Activated T-helper 17 cell treated with anti-CD3 and anti-CD28 coated beads, Interleukin-2, amount 50 U/mL, for 72 hours (primary cell): ENCODE measurements at regions not wholly inside any gene's neighbourhood (a gene's known extent, or its start where the extent isn't known, plus 50 kb on each side); places are given as distances from the start of the nearest gene placed in this dataset.

Experiments
- ATAC-seq: fragments of 150-1000 bp; cut with Tn5 transposase; replicated peaks from 2 replicates; pipeline ENCODE4 v1.10.0; 2021; ENCODE audit warnings: mild to moderate bottlenecking, moderate library complexity
- H3K27ac Mint-ChIP-seq: one replicate; pipeline ENCODE4 v1.8.0; 2022; ENCODE audit warnings: mixed read lengths
- H3K27me3 Mint-ChIP-seq: one replicate; pipeline ENCODE4 v1.8.0; 2022; ENCODE audit warnings: mixed read lengths
- H3K36me3 Mint-ChIP-seq: one replicate; pipeline ENCODE4 v1.8.0; 2022; ENCODE audit warnings: low read depth, mild to moderate bottlenecking, mixed read lengths
- H3K4me1 Mint-ChIP-seq: one replicate; pipeline ENCODE4 v1.8.0; 2022; ENCODE audit warnings: mixed read lengths
- H3K4me3 Mint-ChIP-seq: one replicate; pipeline ENCODE4 v1.8.0; 2022; ENCODE audit warnings: mild to moderate bottlenecking, mixed read lengths
- H3K9me3 Mint-ChIP-seq: one replicate; pipeline ENCODE4 v1.8.0; 2022; ENCODE audit warnings: mixed read lengths

DNA sequence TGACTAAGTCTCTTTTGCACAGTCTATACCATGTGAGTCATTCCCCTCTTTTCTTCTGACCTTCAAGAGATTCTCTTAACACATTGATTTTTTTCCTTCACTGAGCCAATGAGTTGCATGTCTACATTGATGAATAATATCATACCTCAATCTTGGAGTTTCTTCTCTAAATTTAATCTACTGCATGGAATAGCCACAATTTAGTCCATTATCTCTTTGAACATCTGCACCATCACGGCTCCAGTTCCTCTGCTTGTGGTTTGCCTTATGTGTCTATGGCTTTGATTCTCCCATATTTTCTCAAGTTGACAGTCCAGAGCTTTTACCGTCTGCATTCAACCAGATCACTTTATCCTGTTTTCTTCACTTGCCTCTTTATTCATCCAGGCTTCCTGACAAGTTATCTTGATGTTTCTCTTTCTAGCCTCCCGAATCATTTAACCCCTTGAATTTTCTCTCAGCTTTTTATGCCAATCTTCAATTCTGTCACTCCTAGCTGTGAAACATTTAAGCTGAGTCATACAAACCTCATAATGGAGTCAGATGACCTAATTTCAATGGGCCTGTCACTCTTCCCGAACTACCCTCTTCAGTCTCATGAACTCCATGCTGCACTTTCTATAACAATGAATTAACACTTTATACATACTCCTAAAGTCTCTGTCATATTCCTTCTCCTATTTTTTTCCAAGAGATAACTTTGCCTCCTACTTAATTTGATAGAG is 222.3 kb downstream of the CPE start:
- Mint-ChIP-seq H3K27me3 (no peaks in the 10 kb centered on the region), H3K36me3 (no peaks in the 10 kb centered on the region), H3K9me3 (no peaks in the 10 kb centered on the region), H3K4me1 (no peaks in the 10 kb centered on the region), H3K27ac (no peak overlapping the region), H3K4me3 (no peak overlapping the region)
- peak; percentile 44 for ATAC-seq

DNA sequence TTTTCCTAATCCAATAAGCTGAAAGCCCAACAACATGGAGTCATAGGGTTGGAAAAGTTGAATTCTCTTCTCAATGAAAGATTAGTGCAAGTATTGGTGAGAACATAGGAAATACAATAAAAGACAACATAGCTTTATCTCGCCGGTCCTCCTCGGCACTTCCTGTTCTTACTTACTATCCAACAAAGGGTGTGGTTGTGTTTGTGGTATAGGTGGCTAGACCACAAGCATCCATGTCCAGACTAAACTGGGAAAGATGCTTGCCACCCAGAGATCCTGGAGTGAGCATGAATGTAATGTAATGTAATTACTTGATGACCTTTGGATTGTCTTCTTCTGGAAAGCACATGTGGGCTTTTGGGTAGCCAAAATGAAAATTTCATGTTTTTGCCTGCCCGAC is 223.8 kb downstream of the CPE start:
- no peak overlapping the region for H3K27ac Mint-ChIP-seq
- no peak for ATAC-seq

DNA sequence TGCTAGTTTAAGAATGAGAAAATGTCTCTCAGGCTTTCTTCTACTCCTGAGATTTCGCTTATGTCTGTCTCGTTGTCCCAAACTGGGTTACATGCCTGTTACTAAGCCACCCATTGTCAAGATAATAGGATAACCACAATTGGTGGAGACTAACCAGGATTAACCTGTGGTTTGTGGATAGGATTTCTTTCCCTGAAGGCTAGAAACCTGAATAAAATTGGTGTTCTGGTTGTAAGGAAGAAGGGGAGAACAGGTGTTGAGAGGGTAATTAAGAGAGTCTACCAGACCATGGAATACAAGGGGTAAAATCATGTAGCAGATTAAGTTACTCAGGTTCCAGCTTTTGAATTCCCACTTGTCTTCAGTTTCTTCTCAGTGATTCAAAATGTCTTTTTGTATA is 225.4 kb downstream of the CPE start:
- Mint-ChIP-seq H3K4me3 (no peak overlapping the region), H3K27me3 (no peaks in the 10 kb centered on the region), H3K4me1 (no peaks in the 10 kb centered on the region), H3K9me3 (no peaks in the 10 kb centered on the region), H3K36me3 (no peaks in the 10 kb centered on the region), H3K27ac (no peak overlapping the region)
- ATAC-seq, result no peak

More for the DNA sequence above, 223.8 kb downstream of the CPE start:
- Mint-ChIP-seq H3K36me3 (no peaks in the 10 kb centered on the region), H3K4me3 (no peak overlapping the region), H3K4me1 (no peaks in the 10 kb centered on the region), H3K27me3 (no peaks in the 10 kb centered on the region), H3K9me3 (no peaks in the 10 kb centered on the region)

DNA sequence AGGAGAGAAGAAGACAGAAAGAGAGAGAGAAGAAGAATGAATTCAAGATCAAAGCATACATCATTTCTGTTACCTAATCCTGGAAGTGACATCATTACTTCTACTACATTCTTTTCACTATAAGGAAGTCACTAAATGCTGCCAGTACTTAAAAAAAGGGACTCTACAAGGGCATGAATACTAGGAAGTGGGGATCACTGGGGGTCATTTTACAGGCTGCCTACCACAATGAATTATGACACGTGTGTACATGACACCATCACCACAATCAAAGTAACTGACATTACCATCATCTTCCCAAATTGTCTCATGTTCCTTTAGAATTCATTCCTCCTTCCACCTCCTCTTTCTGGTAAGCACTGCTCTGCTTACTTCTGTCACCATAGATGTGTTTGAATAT is 227.0 kb downstream of the CPE start:
- Mint-ChIP-seq H3K4me3 (no peak overlapping the region), H3K9me3 (no peaks in the 10 kb centered on the region), H3K27ac (no peak overlapping the region), H3K36me3 (no peaks in the 10 kb centered on the region), H3K27me3 (no peaks in the 10 kb centered on the region), H3K4me1 (no peaks in the 10 kb centered on the region)
- no peak for ATAC-seq

DNA sequence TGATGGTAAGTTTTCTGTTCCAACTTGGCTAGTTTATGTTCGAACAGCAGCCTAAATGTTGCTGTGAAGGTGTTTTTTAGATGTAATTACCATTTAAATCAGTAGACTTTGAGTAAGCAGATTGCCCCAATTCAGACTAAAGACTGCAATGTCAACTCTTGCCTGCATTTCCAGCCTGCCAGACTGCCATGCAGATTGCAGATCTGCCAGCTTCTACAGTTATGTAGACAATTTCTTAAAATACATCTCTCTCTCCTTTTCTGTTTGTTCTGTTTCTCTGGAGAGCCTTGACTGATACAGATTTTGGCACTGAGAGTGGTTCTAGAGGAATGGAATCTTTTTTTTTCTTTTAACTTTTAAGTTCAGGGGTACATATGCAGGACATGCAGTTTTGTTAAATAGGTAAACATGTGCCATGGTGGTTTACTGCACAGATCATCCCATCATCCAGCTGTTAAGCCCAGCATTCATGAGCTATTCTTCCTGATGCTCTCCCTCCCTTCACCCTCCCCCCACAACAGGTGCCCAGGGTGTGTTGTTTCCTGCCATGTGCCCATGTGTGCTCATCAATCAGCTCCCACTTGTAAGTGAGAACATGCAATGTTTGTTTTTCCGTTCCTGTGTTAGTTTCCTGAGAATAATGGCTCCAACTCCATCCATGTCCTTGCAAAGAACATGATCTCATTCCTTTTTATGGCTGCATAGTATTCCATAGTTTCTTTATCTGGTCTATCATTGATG is 227.8 kb downstream of the CPE start:
- ATAC-seq, result no peak
- no peaks in the 10 kb centered on the region for H3K9me3 Mint-ChIP-seq
- H3K4me3 Mint-ChIP-seq, result no peak overlapping the region
- H3K36me3 Mint-ChIP-seq, result no peaks in the 10 kb centered on the region
- H3K27ac Mint-ChIP-seq, result no peak overlapping the region
- no peaks in the 10 kb centered on the region for H3K27me3 Mint-ChIP-seq
- no peaks in the 10 kb centered on the region for H3K4me1 Mint-ChIP-seq

DNA sequence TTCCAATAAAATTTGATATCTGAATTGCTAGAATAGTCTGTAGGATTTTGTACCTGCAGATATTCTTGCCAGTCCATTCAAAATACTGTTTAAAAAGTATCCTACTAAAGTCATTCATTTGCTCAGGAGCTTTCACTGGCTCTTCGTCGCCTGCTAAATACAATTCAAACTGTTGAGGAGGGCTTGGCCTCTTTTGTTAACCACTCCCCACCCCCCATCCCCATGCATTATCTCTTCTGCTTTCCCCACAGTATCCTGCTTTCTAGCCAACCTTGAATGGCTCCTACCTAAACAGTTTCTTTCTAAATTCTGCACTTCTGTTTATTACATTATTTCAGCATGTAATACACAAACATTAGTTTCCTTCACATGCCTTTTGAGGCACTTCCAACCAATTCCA is 230.8 kb downstream of the CPE start:
- Mint-ChIP-seq H3K27me3 (no peaks in the 10 kb centered on the region), H3K4me3 (no peak overlapping the region)

DNA sequence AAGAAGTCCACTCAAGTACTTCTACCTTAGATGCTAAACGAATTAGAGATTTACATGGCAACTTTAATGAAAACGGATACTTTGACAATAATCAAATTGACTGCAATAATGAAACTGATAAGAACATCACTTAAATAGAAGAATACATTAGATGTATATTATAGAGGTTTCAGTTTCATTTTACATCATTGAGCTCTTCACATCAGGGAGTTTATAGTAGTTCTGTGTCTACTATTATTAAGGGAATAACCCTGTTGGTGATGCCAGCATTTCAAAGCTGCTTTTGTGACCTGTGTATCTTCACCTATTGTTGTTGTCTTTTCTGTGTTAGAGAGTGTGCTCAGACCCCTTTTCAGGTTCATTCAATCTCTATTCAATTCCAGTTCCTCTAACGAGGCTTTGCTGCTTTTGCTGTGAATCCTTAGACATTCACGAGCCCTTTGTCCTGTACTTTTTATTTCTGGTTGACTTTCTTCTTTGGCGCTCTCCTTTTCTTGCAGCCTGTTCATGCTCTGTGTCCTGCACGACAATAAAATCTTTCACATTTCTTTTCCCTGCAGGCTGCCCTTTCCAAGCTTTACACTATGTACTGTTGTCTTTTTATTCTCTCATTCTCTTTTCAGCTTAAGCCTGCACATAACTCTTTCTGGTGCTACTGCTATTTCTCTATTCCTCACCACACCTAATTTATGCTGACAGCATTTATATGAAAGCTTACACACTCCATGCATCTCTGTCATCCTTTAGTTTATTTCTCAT is 232.1 kb downstream of the CPE start:
- Mint-ChIP-seq H3K36me3 (no peaks in the 10 kb centered on the region), H3K27me3 (no peaks in the 10 kb centered on the region), H3K4me3 (no peak overlapping the region), H3K4me1 (no peaks in the 10 kb centered on the region), H3K9me3 (no peaks in the 10 kb centered on the region), H3K27ac (no peak overlapping the region)
- ATAC-seq, result no peak

More for the DNA sequence above, 230.8 kb downstream of the CPE start:
- no peaks in the 10 kb centered on the region for H3K36me3 Mint-ChIP-seq
- H3K9me3 Mint-ChIP-seq, result no peaks in the 10 kb centered on the region
- H3K27ac Mint-ChIP-seq, result no peak overlapping the region
- H3K4me1 Mint-ChIP-seq, result no peaks in the 10 kb centered on the region
- no peak for ATAC-seq

DNA sequence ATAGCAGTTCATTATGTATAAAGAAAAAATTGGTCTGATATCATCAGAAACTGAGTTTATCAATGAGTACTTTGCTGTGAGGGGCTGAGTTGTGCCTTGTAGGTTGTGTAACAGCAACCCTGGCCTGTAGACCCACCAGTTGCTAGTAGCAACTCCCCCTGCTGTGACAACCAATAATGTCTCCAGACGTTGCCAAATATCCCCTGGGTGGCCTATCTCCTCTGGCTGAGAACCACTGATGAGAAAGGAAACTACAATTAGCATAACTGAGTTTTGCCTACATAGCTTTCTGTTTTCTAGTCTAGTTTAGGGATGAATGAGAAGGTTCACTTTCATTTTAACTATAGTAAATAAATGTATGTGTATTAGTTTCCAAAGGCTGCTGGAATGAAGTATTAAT is 234.1 kb downstream of the CPE start:
- H3K27ac Mint-ChIP-seq, result no peak overlapping the region
- ATAC-seq, result peak; percentile 67
- H3K9me3 Mint-ChIP-seq, result peaks cover 6% of the 10 kb centered on the region
- H3K4me1 Mint-ChIP-seq, result no peaks in the 10 kb centered on the region
- no peak overlapping the region for H3K4me3 Mint-ChIP-seq
- H3K27me3 Mint-ChIP-seq, result no peaks in the 10 kb centered on the region
- H3K36me3 Mint-ChIP-seq, result no peaks in the 10 kb centered on the region

DNA sequence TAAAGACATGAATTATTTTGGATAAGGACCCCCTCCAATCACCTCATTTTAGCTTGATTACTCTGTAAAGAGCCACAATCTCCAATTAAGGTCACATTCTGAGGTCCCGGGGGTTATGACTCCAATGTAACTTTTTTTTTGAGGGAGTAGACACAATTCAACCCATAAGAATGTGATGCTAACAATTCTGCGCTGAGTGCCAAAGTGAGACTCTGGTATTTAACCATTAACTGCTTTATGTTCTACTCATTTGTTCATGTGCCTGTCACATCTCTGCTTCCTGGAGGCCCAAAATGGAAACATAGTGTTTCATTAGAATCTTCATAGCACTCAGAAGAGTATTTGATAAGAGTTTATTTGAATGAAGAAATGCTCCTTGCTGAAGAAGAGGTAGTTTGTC is 234.8 kb downstream of the CPE start:
- Mint-ChIP-seq H3K9me3 (peaks cover 12% of the 10 kb centered on the region), H3K4me3 (no peak overlapping the region), H3K36me3 (no peaks in the 10 kb centered on the region), H3K27me3 (no peaks in the 10 kb centered on the region), H3K27ac (no peak overlapping the region), H3K4me1 (no peaks in the 10 kb centered on the region)
- ATAC-seq, result no peak

DNA sequence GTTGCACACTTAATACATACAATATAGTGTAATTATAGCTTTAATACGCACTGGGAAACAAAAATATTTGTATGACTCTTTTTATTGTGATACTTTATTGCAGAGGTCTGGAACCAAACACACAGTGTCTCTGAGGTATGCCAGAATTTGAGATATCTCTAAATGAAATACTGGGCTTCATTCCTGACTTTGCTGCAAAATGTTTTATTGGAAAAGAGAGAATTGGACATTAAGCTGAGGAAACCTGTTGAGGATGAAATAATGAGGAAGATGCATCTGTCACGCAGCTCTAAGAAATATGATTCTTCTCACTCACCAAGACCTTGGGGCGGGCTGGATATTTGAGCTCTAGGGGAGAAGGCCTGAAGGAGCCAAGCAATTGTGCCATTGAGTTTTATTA is 242.1 kb downstream of the CPE start:
- H3K27ac Mint-ChIP-seq, result no peak overlapping the region
- H3K36me3 Mint-ChIP-seq, result no peaks in the 10 kb centered on the region
- H3K9me3 Mint-ChIP-seq, result peaks cover 12% of the 10 kb centered on the region
- ATAC-seq, result no peak
- H3K4me3 Mint-ChIP-seq, result no peak overlapping the region
- no peaks in the 10 kb centered on the region for H3K4me1 Mint-ChIP-seq
- no peaks in the 10 kb centered on the region for H3K27me3 Mint-ChIP-seq

DNA sequence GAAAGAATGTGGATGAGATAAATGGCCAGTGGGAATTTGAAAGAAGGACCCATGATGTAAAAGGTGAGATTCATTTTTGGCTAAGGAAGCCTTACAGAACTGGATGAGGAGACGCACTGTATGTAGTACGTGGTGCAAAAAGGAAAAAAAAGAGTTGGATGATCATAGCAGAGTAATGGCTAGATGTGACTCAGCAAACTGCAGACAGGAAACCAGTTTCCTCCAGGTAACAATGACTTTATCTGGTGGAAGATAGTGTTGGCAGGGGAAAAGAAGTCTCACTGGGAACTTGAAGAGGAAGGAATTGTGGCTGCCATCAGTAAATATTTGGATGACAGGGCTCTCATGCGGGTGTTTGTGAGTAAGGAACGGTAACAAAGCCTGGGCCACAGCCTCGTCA is 243.2 kb downstream of the CPE start:
- Mint-ChIP-seq H3K27ac (no peak overlapping the region), H3K4me1 (no peaks in the 10 kb centered on the region), H3K36me3 (no peaks in the 10 kb centered on the region), H3K4me3 (no peak overlapping the region), H3K27me3 (no peaks in the 10 kb centered on the region), H3K9me3 (peaks cover 15% of the 10 kb centered on the region)
- no peak for ATAC-seq

DNA sequence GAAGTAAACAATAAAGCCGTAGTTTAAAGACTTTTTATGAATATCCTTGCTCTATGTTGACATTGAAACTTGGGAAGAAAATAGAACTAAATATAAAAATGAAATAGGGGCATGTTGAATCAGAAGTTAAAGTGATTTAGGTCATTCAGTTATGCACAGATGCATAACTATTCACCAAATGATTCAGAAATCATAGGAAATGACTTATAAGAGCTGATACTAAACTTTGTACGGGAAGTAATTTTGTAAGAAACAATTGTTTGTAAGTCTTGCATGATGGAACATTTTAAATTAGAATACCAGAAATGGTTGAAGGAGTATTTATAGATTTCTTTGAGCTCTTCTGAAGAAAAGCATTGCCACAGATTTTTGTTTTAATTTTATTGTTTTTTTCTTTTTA is 246.5 kb downstream of the CPE start:
- Mint-ChIP-seq H3K9me3 (peaks cover 4% of the 10 kb centered on the region), H3K36me3 (no peaks in the 10 kb centered on the region), H3K27me3 (no peaks in the 10 kb centered on the region), H3K4me1 (no peaks in the 10 kb centered on the region), H3K4me3 (no peak overlapping the region), H3K27ac (no peak overlapping the region)
- ATAC-seq, result no peak

DNA sequence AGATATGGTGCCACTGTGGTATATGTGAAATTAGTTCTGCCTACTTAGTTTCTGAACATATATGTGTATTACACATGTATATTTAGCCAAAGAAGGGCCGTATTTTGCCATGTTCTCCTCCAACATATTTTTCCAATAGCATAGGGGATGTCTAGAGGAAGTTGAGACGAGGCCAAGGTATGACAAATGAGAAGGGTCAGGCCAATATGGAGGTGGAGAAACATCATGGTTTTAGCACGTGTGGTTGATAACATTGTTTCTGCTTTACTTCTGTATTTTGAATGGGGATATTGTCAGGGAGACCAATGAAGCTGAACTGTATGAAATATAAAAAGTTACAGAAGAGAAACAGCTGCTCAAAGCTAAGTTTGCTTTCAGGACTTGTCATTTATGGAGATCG is 246.7 kb upstream of the TLL1 start:
- H3K9me3 Mint-ChIP-seq, result peaks cover 4% of the 10 kb centered on the region
- H3K27me3 Mint-ChIP-seq, result peaks cover 3% of the 10 kb centered on the region
- H3K36me3 Mint-ChIP-seq, result no peaks in the 10 kb centered on the region

DNA sequence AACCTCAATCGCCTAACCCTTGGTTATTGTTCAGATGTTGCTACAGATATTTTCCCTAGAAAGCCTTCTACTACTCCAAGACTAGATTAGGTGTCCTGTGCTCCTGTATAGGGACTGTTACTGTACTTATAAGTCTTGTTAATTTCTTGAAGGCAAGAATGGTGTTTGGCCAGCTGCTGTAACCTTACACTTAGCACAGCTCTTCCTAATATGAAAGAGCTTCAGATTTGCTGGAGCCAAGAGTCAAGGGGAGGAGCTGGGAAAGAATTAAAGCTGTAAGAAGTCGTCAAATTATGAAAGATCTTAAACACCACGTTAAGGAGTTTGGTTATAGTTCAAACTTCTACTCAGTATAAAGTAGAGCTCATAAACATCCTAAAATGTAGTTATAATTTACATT is 245.9 kb upstream of the TLL1 start:
- Mint-ChIP-seq H3K27me3 (peaks cover 5% of the 10 kb centered on the region), H3K4me1 (no peaks in the 10 kb centered on the region)

More for the DNA sequence above, 246.7 kb upstream of the TLL1 start:
- ATAC-seq, result no peak
- H3K27ac Mint-ChIP-seq, result no peak overlapping the region
- no peak overlapping the region for H3K4me3 Mint-ChIP-seq
- H3K4me1 Mint-ChIP-seq, result no peaks in the 10 kb centered on the region

DNA sequence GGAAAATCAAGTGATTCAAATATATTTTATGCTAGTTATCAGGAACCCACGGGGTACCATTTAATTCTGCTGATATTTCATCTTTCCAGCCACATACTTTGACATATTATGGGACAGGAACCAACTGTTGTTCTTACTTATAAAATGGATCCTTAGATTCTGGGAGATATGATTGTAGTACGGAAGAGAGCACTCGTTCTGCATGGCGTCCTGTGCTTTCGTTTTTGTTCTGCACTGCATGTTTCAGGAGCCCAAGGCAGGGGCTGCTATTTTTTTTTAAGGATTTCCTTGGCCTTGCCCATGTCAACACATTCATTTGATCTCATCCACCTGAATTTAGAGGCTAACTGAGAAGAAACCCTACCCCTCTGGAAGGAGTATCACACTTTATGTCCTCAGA is 245.5 kb upstream of the TLL1 start:
- H3K9me3 Mint-ChIP-seq, result peaks cover 4% of the 10 kb centered on the region
- H3K4me3 Mint-ChIP-seq, result no peak overlapping the region
- no peak overlapping the region for H3K27ac Mint-ChIP-seq
- no peak for ATAC-seq
- no peaks in the 10 kb centered on the region for H3K4me1 Mint-ChIP-seq
- H3K27me3 Mint-ChIP-seq, result peaks cover 5% of the 10 kb centered on the region
- H3K36me3 Mint-ChIP-seq, result no peaks in the 10 kb centered on the region

More for the DNA sequence above, 245.9 kb upstream of the TLL1 start:
- Mint-ChIP-seq H3K36me3 (no peaks in the 10 kb centered on the region), H3K4me3 (no peak overlapping the region), H3K27ac (no peak overlapping the region), H3K9me3 (peaks cover 4% of the 10 kb centered on the region)
- ATAC-seq, result no peak
